H1 (cell line): ENCODE measurements at regions not wholly inside any gene's neighbourhood (a gene's known extent, or its start where the extent isn't known, plus 50 kb on each side); places are given as distances from the start of the nearest gene placed in this dataset.

ENCODE experiments used
- CHD2 ChIP-seq: IDR thresholded peaks from 2 replicates; pipeline ENCODE4 v1.6.1; 2012; ENCODE audit warnings: low read length, improper control_type of control experiment
- EZH2 ChIP-seq: fragments of 200-600 bp; sonication (generic); IDR thresholded peaks from 2 replicates; pipeline ENCODE4 v1.7.1; 2012; ENCODE audit warnings: low read depth, mild to moderate bottlenecking, moderate library complexity, low read length, inconsistent platforms; ENCODE audit not compliant: severe bottlenecking
- GABPA ChIP-seq: IDR thresholded peaks from 2 replicates; pipeline ENCODE4 v1.6.1; 2011; ENCODE audit warnings: mild to moderate bottlenecking, low read length, moderate library complexity, borderline replicate concordance; ENCODE audit not compliant: insufficient read depth
- GTF2F1 ChIP-seq: IDR thresholded peaks from 2 replicates; pipeline ENCODE4 v1.6.1; 2012; ENCODE audit warnings: low read depth, low read length, improper control_type of control experiment, borderline replicate concordance
- PHF8 ChIP-seq: fragments of 200-600 bp; sonication (generic); conservative IDR thresholded peaks from 2 replicates; pipeline ENCODE4 v1.7.1; 2012; ENCODE audit warnings: low read depth, mild to moderate bottlenecking, inconsistent platforms, low read length, moderate library complexity
- RBBP5 ChIP-seq: IDR thresholded peaks from 2 replicates; pipeline ENCODE4 v1.7.1; 2012; ENCODE audit warnings: low read depth, mild to moderate bottlenecking, inconsistent platforms, low read length, moderate library complexity, borderline replicate concordance
- RFX5 ChIP-seq: IDR thresholded peaks from 2 replicates; pipeline ENCODE4 v1.6.1; 2011; ENCODE audit warnings: low read depth, low read length, improper control_type of control experiment, borderline replicate concordance
- SAP30 ChIP-seq: fragments of 300-600 bp; sonication (generic); IDR thresholded peaks from 2 replicates; pipeline ENCODE4 v1.7.1; 2012; ENCODE audit warnings: low read length, moderate library complexity, mild to moderate bottlenecking, inconsistent platforms; ENCODE audit not compliant: insufficient read depth, insufficient replicate concordance
- SIRT6 ChIP-seq: IDR thresholded peaks from one replicate; pipeline ENCODE4 v1.7.1; 2012; ENCODE audit warnings: low read length, inconsistent platforms
- SIX5 ChIP-seq: IDR thresholded peaks from 2 replicates; pipeline ENCODE4 v1.6.1; 2011; ENCODE audit warnings: mild to moderate bottlenecking, low read depth, low read length
- SP1 ChIP-seq: IDR thresholded peaks from 2 replicates; pipeline ENCODE4 v1.6.1; 2011; ENCODE audit warnings: low read depth, low read length
- YY1 ChIP-seq: IDR thresholded peaks from 2 replicates; pipeline ENCODE4 v1.6.1; 2011; ENCODE audit warnings: low read depth, mild to moderate bottlenecking, low read length
- TF ChIP-seq, protein P1 (sequence below): fragments of 300-600 bp; sonication (generic); IDR thresholded peaks from 2 replicates; pipeline ENCODE4 v1.7.1; 2012; ENCODE audit warnings: low read length, moderate library complexity, mild to moderate bottlenecking, inconsistent platforms; ENCODE audit not compliant: insufficient replicate concordance

GRCh38 chr2:186346216-186346615 lies 139.8 kb upstream of the ZC3H15 start (continued):
- TF ChIP-seq, protein P1, sequence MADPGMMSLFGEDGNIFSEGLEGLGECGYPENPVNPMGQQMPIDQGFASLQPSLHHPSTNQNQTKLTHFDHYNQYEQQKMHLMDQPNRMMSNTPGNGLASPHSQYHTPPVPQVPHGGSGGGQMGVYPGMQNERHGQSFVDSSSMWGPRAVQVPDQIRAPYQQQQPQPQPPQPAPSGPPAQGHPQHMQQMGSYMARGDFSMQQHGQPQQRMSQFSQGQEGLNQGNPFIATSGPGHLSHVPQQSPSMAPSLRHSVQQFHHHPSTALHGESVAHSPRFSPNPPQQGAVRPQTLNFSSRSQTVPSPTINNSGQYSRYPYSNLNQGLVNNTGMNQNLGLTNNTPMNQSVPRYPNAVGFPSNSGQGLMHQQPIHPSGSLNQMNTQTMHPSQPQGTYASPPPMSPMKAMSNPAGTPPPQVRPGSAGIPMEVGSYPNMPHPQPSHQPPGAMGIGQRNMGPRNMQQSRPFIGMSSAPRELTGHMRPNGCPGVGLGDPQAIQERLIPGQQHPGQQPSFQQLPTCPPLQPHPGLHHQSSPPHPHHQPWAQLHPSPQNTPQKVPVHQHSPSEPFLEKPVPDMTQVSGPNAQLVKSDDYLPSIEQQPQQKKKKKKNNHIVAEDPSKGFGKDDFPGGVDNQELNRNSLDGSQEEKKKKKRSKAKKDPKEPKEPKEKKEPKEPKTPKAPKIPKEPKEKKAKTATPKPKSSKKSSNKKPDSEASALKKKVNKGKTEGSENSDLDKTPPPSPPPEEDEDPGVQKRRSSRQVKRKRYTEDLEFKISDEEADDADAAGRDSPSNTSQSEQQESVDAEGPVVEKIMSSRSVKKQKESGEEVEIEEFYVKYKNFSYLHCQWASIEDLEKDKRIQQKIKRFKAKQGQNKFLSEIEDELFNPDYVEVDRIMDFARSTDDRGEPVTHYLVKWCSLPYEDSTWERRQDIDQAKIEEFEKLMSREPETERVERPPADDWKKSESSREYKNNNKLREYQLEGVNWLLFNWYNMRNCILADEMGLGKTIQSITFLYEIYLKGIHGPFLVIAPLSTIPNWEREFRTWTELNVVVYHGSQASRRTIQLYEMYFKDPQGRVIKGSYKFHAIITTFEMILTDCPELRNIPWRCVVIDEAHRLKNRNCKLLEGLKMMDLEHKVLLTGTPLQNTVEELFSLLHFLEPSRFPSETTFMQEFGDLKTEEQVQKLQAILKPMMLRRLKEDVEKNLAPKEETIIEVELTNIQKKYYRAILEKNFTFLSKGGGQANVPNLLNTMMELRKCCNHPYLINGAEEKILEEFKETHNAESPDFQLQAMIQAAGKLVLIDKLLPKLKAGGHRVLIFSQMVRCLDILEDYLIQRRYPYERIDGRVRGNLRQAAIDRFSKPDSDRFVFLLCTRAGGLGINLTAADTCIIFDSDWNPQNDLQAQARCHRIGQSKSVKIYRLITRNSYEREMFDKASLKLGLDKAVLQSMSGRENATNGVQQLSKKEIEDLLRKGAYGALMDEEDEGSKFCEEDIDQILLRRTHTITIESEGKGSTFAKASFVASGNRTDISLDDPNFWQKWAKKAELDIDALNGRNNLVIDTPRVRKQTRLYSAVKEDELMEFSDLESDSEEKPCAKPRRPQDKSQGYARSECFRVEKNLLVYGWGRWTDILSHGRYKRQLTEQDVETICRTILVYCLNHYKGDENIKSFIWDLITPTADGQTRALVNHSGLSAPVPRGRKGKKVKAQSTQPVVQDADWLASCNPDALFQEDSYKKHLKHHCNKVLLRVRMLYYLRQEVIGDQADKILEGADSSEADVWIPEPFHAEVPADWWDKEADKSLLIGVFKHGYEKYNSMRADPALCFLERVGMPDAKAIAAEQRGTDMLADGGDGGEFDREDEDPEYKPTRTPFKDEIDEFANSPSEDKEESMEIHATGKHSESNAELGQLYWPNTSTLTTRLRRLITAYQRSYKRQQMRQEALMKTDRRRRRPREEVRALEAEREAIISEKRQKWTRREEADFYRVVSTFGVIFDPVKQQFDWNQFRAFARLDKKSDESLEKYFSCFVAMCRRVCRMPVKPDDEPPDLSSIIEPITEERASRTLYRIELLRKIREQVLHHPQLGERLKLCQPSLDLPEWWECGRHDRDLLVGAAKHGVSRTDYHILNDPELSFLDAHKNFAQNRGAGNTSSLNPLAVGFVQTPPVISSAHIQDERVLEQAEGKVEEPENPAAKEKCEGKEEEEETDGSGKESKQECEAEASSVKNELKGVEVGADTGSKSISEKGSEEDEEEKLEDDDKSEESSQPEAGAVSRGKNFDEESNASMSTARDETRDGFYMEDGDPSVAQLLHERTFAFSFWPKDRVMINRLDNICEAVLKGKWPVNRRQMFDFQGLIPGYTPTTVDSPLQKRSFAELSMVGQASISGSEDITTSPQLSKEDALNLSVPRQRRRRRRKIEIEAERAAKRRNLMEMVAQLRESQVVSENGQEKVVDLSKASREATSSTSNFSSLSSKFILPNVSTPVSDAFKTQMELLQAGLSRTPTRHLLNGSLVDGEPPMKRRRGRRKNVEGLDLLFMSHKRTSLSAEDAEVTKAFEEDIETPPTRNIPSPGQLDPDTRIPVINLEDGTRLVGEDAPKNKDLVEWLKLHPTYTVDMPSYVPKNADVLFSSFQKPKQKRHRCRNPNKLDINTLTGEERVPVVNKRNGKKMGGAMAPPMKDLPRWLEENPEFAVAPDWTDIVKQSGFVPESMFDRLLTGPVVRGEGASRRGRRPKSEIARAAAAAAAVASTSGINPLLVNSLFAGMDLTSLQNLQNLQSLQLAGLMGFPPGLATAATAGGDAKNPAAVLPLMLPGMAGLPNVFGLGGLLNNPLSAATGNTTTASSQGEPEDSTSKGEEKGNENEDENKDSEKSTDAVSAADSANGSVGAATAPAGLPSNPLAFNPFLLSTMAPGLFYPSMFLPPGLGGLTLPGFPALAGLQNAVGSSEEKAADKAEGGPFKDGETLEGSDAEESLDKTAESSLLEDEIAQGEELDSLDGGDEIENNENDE, result no peak
- no peak for TF ChIP-seq GABPA
- no peak for TF ChIP-seq SP1
- no peak for TF ChIP-seq YY1
- TF ChIP-seq SAP30, result no peak
- TF ChIP-seq PHF8, result no peak
- no peak for TF ChIP-seq GTF2F1
- no peak for TF ChIP-seq RFX5
- TF ChIP-seq SIRT6, result no peak
- TF ChIP-seq EZH2, result no peak
- no peak for TF ChIP-seq SIX5
- no peak for TF ChIP-seq CHD2
- no peak for TF ChIP-seq RBBP5
- TF ChIP-seq, all 59 proteins: peak for 0
